ENCODE measurements at regions not wholly inside any gene's neighbourhood (a gene's known extent, or its start where the extent isn't known, plus 50 kb on each side); places are given as distances from the start of the nearest gene placed in this dataset.

DNA sequence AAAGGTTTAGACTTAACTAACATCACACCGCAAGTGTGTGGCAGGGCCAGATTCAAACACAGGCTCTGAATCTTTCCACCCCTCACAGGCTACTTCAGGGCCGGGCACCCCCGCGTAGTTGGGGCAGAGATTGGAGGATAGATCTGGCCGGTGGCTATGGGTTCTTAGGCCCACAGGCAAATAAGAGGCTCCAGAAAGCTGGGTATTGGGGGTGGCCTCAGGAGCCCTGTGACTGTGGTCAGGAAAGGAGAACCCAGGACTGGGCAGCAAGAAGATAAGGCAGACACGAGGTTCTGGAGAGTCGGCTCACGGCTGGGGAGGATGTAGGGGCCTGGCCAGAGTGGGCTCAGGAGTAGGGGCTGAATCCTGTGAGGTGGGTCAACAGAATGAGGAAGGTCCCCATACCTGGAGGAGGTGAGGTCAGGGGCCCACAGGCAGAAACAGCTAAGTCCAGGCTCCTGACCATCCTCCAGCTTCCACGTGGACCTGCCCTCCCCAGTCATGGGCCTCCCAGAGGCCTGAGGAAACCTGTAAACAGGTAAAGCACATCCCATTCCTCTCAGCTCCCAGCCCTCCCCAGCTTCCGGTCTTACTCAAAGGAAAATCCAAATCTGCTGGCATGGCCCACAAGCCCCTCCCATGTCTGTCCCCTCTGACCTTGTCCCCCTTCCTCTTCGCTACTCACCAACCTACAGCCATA is 306.2 kb downstream of the MATN1 start:
- no peak for DNase-seq

GRCh38 chr1:30416221-30416820 is 307.1 kb downstream of the MATN1 start:
- no peak for DNase-seq

DNA sequence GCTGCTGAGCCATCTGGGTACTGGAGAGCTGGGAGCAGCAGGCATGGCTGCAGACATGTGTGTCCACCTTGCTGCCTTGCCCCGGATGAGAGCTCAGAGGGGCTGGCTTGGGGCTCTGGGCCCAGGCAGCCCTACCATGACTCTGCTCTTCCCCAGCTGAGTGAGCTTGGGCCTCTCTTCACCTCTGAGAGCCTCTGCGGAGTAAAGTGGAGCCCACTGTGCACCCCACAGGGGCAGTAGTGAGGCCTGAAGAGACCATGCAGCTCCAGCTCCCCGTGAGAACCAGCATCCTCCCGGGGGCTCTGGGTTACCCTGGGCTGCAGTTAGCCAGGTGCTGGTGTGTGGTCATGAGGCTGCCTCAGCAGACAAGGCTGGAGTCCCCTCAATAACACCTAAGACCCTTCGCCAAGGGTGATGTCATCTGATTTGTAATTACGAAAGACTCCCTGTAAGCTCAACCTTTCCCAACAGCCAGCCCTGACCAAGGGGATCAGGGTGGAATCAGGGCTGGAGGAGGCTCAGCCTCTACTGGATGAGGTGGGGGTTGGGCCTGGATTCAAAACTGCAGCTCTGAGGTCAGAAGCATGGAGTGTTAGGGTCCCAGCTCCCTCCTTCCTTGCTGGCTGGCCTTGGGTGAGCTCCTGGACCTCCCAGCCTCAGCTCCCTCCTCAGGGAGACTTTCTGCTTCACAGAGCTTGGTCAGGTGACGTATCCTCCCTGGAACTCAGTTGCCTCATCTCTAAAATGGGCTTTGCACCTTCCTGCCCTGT is 308.0 kb downstream of the MATN1 start:
- no peak for DNase-seq

DNA sequence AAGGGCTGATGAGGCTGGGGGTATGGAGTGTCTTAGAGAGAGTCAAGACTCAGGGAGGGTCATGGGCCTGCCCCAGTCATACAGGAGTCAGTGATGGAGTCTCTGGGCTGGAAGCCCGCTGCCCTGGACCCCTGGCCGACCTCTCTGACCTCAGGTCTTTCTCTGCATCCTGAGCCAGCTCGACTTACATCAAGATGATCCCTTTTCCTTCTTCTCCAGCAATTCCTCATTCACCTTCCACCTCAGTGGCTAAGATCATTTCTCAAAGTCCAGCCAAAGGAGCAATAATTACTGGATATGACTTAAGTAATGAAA is 308.6 kb downstream of the MATN1 start:
- DNase-seq, result no peak

DNA sequence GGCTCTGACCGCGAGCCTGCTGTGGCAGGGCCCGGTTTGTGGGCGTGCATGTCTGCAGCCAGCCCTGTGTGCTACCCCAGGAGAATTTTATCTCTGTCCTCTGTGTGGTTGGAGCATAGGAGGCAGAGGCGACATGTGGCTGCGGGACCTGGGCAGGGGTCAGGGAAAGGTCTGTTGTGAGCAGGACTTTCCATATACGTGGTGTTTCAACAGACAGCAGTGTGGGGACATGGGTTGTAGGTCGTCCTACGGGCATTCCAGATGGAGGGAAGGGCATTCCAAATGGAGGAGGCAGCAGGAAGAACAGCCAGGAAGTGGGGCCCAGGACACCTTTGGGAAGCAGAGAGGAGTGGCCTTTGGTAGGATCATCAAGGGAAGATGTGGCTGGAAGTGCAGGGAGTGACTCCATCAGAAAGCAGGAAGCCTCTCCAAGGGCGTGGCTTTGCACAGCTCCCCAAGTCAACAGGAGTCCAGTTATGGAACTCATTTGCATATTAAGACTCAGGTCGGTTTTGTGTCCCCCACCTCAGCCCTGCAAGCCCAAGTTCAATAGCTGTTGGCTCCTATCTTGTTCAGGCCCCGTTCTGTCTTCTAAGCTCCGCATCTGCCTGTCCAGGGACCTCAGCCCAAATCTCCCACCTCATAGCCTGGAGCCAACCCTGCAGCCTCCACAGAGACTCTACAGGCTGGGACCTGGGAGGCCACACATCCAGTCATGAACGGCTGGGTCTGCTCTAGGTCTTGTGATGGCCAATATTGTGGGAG is 309.1 kb downstream of the MATN1 start:
- DNase-seq, result no peak

DNA sequence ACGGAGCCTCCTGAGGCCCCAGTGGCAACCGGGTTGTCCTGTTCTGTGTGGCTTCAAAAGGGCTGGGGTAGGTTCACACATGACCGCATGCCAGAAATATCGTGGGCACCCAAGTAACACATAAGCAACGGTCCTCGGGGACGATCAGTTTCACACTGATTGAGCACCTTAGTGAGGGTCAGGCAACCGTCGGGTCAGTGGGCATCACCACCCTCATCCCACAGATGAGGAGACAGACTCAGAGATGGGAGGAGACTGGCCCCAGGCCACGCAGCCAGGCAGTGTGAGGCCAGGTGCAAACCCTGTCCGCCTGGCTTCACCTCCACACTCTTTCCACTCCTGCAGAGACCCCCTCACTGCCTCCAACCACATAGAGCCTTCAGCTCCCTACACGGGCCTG is 309.8 kb downstream of the MATN1 start:
- no peak for DNase-seq

DNA sequence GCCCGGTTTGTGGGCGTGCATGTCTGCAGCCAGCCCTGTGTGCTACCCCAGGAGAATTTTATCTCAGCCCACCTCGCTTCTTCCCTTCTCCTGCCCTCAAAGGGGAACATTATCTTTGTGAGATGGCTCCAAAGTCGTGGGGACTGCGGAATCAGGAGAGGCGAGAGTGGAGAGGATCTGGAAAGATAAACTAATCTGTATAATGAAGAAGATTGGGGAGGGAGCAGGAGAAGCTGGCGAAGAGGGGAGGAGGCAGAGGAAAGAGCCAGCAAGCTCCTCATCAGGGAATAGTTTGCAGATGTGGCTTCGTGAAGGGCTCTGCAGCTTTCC is 310.3 kb downstream of the MATN1 start:
- no peak for DNase-seq

DNA sequence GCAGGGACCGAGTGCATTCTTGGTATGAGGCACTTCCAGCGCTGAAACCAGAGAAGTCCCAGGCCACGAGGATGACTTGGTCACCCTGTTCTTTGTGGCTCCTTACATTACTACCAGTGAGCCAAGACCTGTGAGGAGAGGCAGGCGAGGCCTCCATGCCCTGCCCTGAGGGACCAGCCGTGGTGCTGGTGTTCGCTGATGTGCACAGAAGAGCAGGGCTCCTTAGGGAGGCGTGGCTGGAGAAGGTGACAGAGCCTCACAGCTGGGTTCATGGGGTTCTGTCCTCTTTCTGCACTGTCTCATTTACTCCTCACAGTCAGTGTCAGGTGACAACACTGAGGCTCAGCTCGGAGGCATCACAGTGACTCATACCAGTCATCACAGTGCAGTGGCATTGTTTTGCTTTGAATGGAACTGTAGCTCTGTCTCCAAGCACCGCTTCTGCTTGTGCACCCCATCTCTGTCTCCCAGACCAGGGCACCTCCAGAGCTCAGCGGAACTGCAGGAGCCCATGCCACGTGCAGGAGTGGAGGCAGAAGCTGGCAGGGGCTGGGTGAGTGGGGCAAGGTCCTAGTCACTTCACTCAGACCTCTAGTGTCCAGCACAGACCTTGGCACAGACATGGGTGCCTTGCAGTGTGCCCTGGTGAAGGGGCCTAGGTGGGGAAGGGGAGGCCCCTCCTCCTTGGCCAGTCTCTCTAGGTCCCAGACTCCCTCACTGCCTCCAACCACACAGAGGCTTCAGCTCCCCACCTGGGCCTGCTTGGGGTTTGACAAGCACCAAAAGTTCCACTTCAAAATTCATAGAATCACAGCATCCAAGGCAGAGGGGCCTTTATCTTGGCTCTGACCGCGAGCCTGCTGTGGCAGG is 310.9 kb downstream of the MATN1 start:
- peak; percentile 35 for DNase-seq

DNA sequence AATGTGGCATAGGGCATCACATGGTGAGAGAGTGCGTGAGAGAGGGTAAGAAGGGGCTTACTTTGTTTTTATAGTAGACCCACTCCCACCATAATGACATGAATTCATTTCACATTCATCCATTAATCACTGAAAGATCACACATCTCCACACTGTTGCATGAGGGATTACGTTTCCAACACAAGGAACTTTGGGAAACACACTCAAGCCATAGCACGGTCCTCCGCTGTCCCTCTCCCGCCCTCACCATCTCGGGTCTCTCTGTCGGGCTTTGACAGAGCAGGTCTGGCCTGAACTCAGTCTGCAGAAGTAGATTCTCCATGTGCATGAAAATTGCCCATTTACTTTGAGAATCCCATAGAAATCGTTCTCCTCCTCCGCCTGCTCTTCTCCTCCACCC is 312.2 kb downstream of the MATN1 start:
- no peak for DNase-seq

- DNase-seq, result no peak
These were observed 313.1 kb downstream of the MATN1 start for GRCh38 chr1:30410153-30410851.

GRCh38 chr1:30409476-30410152 is 313.8 kb downstream of the MATN1 start:
- no peak for DNase-seq

- no peak for DNase-seq
These were observed 315.4 kb downstream of the MATN1 start for GRCh38 chr1:30407865-30408580.

DNA sequence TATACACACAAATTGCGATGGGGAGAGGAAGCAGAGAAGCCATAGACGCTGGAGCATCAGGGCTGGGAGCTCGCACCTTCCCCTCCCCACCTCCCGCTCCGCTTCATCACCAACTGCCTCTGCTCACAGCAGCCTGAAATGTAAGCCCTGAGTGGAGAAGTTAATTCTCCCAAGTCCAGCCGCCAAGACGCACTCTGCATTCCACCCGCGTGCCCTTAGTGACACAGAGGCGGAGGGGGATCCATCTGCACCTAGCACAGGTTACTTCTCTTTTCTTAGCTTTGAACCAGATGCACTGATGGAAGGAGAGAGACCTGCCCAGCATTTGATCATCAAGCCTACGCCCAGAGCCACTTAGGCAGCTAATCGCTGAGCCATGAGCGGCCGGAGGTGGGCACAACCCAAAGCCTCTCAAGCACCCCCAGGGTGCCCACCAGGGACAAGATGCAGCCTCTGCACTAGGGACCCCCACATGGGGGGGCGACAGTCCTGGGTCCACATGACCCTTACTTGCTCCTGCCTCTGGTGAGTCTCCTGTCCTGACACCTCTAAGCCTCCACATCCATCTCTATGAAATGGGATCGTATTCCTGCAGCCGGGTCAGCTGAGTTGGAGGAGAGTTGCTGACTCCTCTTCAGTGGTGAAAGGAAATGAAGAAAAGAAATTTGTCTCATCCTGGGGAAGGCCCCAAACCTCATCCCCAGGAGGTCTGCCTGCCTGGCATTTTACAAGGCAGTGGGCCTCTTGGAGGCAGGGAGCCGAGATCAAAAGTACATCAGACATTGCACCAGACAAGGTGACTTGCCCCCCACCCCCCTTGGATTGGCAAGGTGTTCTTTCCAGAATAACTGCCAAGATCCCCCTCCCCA is 316.2 kb downstream of the MATN1 start:
- DNase-seq, result no peak

DNA sequence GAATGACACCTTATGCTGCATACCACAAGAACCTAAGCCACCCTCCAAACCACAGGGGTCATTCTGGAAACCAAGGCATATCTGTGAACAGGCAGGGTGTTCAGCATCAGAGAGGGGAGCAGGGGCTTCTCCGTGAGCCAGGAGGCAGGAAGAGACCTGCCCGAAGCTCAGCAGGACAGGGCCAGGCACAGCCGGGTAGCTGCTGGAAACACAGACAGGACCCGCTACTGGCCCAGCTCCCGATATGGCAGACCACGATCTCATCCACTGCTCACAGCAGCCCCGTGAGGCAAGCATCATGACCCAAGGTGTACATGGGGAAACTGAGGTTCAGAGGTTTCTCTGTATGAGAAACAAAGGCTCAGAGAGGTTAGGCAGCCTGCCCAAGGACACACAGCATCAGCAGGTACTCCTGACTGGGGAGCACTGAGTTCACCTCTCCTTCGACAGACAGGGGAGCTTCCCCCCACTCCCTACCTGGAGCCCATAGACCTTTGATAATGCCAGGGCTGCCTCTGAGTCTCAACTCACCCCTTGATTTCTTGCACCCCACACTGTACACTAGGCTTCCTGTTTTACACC is 317.7 kb downstream of the MATN1 start:
- no peak for DNase-seq

GRCh38 chr1:30405081-30405480 is 318.3 kb downstream of the MATN1 start:
- DNase-seq, result no peak

- no peak for DNase-seq
These were observed 319.0 kb downstream of the MATN1 start for GRCh38 chr1:30404341-30404740.

GRCh38 chr1:30403726-30404125 is 319.7 kb downstream of the MATN1 start:
- DNase-seq, result no peak

- DNase-seq, result no peak
These were observed 320.2 kb downstream of the MATN1 start for GRCh38 chr1:30403061-30403645.

- DNase-seq, result no peak
These were observed 321.4 kb downstream of the MATN1 start for GRCh38 chr1:30402031-30402430.
